ENCODE measurements at regions not wholly inside any gene's neighbourhood (a gene's known extent, or its start where the extent isn't known, plus 50 kb on each side); places are given as distances from the start of the nearest gene placed in this dataset.
"Not testable (repeated sequence)": the region's sequence is repeated elsewhere in the genome, so short reads cannot be mapped to it uniquely, and the experiment has no call there.

- no peak for DNase-seq (ENCODE audit: low spot score)
Measured at GRCh38 chr13:65387743-65388347, 1842.3 kb downstream of the PCDH9 start.

GRCh38 chr13:65378943-65379519, 1851.1 kb downstream of the PCDH9 start:
- DNase-seq (ENCODE audit: low spot score), result no peak

- no peak for DNase-seq (ENCODE audit: low spot score)
Measured at GRCh38 chr13:65378484-65378883, 1851.7 kb downstream of the PCDH9 start.

- no peak for DNase-seq (ENCODE audit: low spot score)
Measured at GRCh38 chr13:65368832-65369231, 1861.3 kb downstream of the PCDH9 start.

- no peak for DNase-seq (ENCODE audit: low spot score)
Measured at GRCh38 chr13:65353951-65354350, 1876.2 kb downstream of the PCDH9 start.

- not testable (repeated sequence) for DNase-seq (ENCODE audit: low spot score)
Measured at GRCh38 chr13:65353150-65353549, 1877.0 kb downstream of the PCDH9 start.

- DNase-seq (ENCODE audit: low spot score), result no peak
Measured at GRCh38 chr13:65347420-65348030, 1882.6 kb downstream of the PCDH9 start.

GRCh38 chr13:65343898-65344663, 1886.1 kb downstream of the PCDH9 start:
- no peak for DNase-seq (ENCODE audit: low spot score)

- no peak for DNase-seq (ENCODE audit: low spot score)
Measured at GRCh38 chr13:65342541-65343337, 1887.4 kb downstream of the PCDH9 start.

GRCh38 chr13:65339241-65339640, 1890.9 kb downstream of the PCDH9 start:
- DNase-seq (ENCODE audit: low spot score), result no peak

GRCh38 chr13:65336916-65337315, 1893.2 kb downstream of the PCDH9 start:
- no peak for DNase-seq (ENCODE audit: low spot score)

GRCh38 chr13:65336087-65336749, 1893.9 kb downstream of the PCDH9 start:
- no peak for DNase-seq (ENCODE audit: low spot score)

GRCh38 chr13:65330691-65331090, 1899.4 kb downstream of the PCDH9 start:
- no peak for DNase-seq (ENCODE audit: low spot score)

- DNase-seq (ENCODE audit: low spot score), result no peak
Measured at GRCh38 chr13:65330287-65330686, 1899.8 kb downstream of the PCDH9 start.

- DNase-seq (ENCODE audit: low spot score), result not testable (repeated sequence)
Measured at GRCh38 chr13:65323192-65323591, 1906.9 kb downstream of the PCDH9 start.

- DNase-seq (ENCODE audit: low spot score), result not testable (repeated sequence)
Measured at GRCh38 chr13:65321423-65321822, 1908.7 kb downstream of the PCDH9 start.

- no peak for DNase-seq (ENCODE audit: low spot score)
Measured at GRCh38 chr13:65314008-65314407, 1916.1 kb downstream of the PCDH9 start.

GRCh38 chr13:65310663-65311328, 1919.3 kb downstream of the PCDH9 start:
- DNase-seq (ENCODE audit: low spot score), result no peak

- no peak for DNase-seq (ENCODE audit: low spot score)
Measured at GRCh38 chr13:65309906-65310305, 1920.2 kb downstream of the PCDH9 start.

GRCh38 chr13:65308729-65309128, 1921.4 kb downstream of the PCDH9 start:
- not testable (repeated sequence) for DNase-seq (ENCODE audit: low spot score)

GRCh38 chr13:65307056-65307455, 1923.1 kb downstream of the PCDH9 start:
- no peak for DNase-seq (ENCODE audit: low spot score)
